ENCODE measurements at regions not wholly inside any gene's neighbourhood (a gene's known extent, or its start where the extent isn't known, plus 50 kb on each side); places are given as distances from the start of the nearest gene placed in this dataset.

GRCh38 chr11:105393326-105393725, 216.5 kb upstream of the GRIA4 start (continued):
- TF ChIP-seq ATF4 (CRISPR knock-in tag; IDR thresholded peaks at IDR 0.05) (no peak), POLR2A (conservative IDR thresholded peaks at IDR 0.05) (no peak), ZFP1 (CRISPR knock-in tag; IDR thresholded peaks at IDR 0.05) (no peak), ZNF699 (CRISPR knock-in tag; IDR thresholded peaks at IDR 0.05; ENCODE audit: insufficient replicate concordance) (no peak), YY1 (IDR thresholded peaks at IDR 0.05; ENCODE audit: borderline replicate concordance in 1 of 3, control insufficient read depth in 1 of 3, extremely low read depth in 1 of 3, insufficient read depth in 3 of 3, insufficient read length in 1 of 3, insufficient replicate concordance in 2 of 3, low read depth in 1 of 3, low read length in 2 of 3) (no peak), ZBTB8A (IDR thresholded peaks at IDR 0.05; ENCODE audit: partially characterized antibody) (no peak), TEAD4 (IDR thresholded peaks at IDR 0.05; ENCODE audit: low read length) (no peak), TEAD4 (CRISPR knock-in tag; IDR thresholded peaks at IDR 0.05; ENCODE audit: borderline replicate concordance) (no peak), SREBF2 (CRISPR knock-in tag; IDR thresholded peaks at IDR 0.05) (no peak), ZBTB26 (CRISPR knock-in tag; IDR thresholded peaks at IDR 0.05) (no peak)

- FAIRE-seq: no peak
- WGBS (ENCODE audit: insufficient coverage, low coverage, missing lambda C conversion rate): 30% methylated on average over 1 of the region's 1 CpG
- BruUV-seq (replicated peaks): no TSS peak
- TF ChIP-seq SUPT5H (IDR thresholded peaks at IDR 0.05) (no peak), ZNF57 (CRISPR knock-in tag; IDR thresholded peaks at IDR 0.05) (no peak), CGGBP1 (CRISPR knock-in tag; IDR thresholded peaks at IDR 0.05) (no peak), THAP7 (CRISPR knock-in tag; IDR thresholded peaks at IDR 0.05) (no peak), MAFK (IDR thresholded peaks at IDR 0.05; ENCODE audit: low read length) (no peak), NKRF (IDR thresholded peaks at IDR 0.05; ENCODE audit: borderline replicate concordance) (no peak), THRA (IDR thresholded peaks at IDR 0.05) (no peak)
Observed at GRCh38 chr11:105392556-105392955, 217.3 kb upstream of the GRIA4 start.

More at GRCh38 chr11:105392556-105392955, 217.3 kb upstream of the GRIA4 start:
- ChIA-PET CTCF (ENCODE audit: low intra/inter-chr PET ratio) (no interaction called here), POLR2A (no interaction called here)
- Histone ChIP-seq H3K79me2 (ENCODE audit: control insufficient read depth, insufficient read depth, low read length) (no peaks in the 10 kb centered on the region), H3K4me1 (replicated peaks in 1 of 2; ENCODE audit: control insufficient read depth in 2 of 2, insufficient read depth in 2 of 2, low read length in 2 of 2) (no peaks in the 10 kb centered on the region), H3K36me3 (ENCODE audit: control insufficient read depth, insufficient read depth, low read length) (no peaks in the 10 kb centered on the region), H3K9me1 (ENCODE audit: control insufficient read depth, insufficient read depth, low read length) (no peaks in the 10 kb centered on the region), H3K27me3 (ENCODE audit: control insufficient read depth in 2 of 2, insufficient read depth in 2 of 2, low read length in 2 of 2) (no peaks in the 10 kb centered on the region), H3K9me3 (replicated peaks; ENCODE audit: control insufficient read depth, insufficient read depth, low read depth, low read length) (no peaks in the 10 kb centered on the region), H4K20me1 (replicated peaks; ENCODE audit: control insufficient read depth, insufficient read depth, low read length) (no peaks in the 10 kb centered on the region), H3K4me3 (no peak overlapping the region), H2AFZ (ENCODE audit: low read depth, low read length) (no peak overlapping the region), H3K9ac (ENCODE audit: insufficient read depth in 1 of 2, low read depth in 2 of 2, low read length in 2 of 2) (no peak overlapping the region), H3K4me2 (ENCODE audit: insufficient read depth, low read length) (no peak overlapping the region), H3K27ac (ENCODE audit: extremely low read depth, low read depth, low read length) (no peak overlapping the region)
- no peak for ATAC-seq
- in situ Hi-C loops (cut with MboI): no loop called here
- intact Hi-C loops (cut with micrococcal nuclease): no loop called here
- DNase-seq (ENCODE audit: extremely low read depth in 1 of 4, low spot score in 3 of 4): no peak
